SK-N-SH (cell line): ENCODE measurements at regions not wholly inside any gene's neighbourhood (a gene's known extent, or its start where the extent isn't known, plus 50 kb on each side); places are given as distances from the start of the nearest gene placed in this dataset.

ENCODE experiments used
- CTCF ChIA-PET: fragments of 300-600, 350-600 bp; formaldehyde crosslinking; extraction: SDS; loops from one replicate; lab custom pipeline; 2021; lab: Yijun Ruan, JAX
- POLR2A ChIA-PET: fragments of 350-600 bp; sonication (Branson Sonifier 250); formaldehyde crosslinking; extraction: SDS; loops from one replicate; lab custom pipeline; 2020; ENCODE audit warnings: antibody characterized with exemption, inconsistent platforms; lab: Yijun Ruan, JAX
- DNase-seq: peaks from one replicate; pipeline ENCODE4 v3.0.0; 2012
- H2AFZ ChIP-seq: fragments of 200-600 bp; sonication (generic); 2 replicates; pipeline ENCODE4 v1.8.1; 2016; ENCODE audit warnings: antibody characterized with exemption, mild to moderate bottlenecking, low read depth
- H3F3A ChIP-seq: fragments of 200-600 bp; sonication (generic); replicated peaks from 2 replicates; pipeline ENCODE3; 2016; ENCODE audit warnings: antibody characterized with exemption, mild to moderate bottlenecking; ENCODE audit not compliant: insufficient read depth
- H3K27ac ChIP-seq, 2 experiments: fragments of 200-500 bp in 1 of 2; fragments of 200-600 bp in 1 of 2; sonication (Bioruptor generic) in 1 of 2; sonication (generic), shearing (Covaris generic) in 1 of 2; 2 replicates each; pipeline versions ENCODE4 v1.5.1 to v1.6.1; 2014 to 2016; ENCODE audit warnings: low read depth in 2 of 2, inconsistent platforms in 1 of 2, low read length in 1 of 2, mild to moderate bottlenecking in 1 of 2, mixed read lengths in 1 of 2
- H3K27me3 ChIP-seq: fragments of 200-600 bp; sonication (generic), shearing (Covaris generic); 2 replicates; pipeline ENCODE4 v1.6.1; 2016; ENCODE audit warnings: mixed run types; ENCODE audit not compliant: insufficient read depth
- H3K36me3 ChIP-seq, 2 experiments: fragments of 200-500 bp in 1 of 2; fragments of 200-600 bp in 1 of 2; sonication (Bioruptor generic) in 1 of 2; sonication (generic) in 1 of 2; replicated peaks in 1 of 2; 2 replicates each; pipeline versions ENCODE3 to v1.5.1; 2014 to 2016; ENCODE audit warnings: low read length in 1 of 2, mild to moderate bottlenecking in 1 of 2; ENCODE audit not compliant: insufficient read depth in 2 of 2, control insufficient read depth in 1 of 2
- H3K4me1 ChIP-seq, 2 experiments: fragments of 200-500 bp in 1 of 2; fragments of 200-600 bp in 1 of 2; sonication (Bioruptor generic) in 1 of 2; sonication (generic), shearing (Covaris generic) in 1 of 2; 2 replicates each; pipeline versions ENCODE4 v1.5.1 to v1.6.1; 2014 to 2016; ENCODE audit warnings: low read depth in 1 of 2, low read length in 1 of 2, mixed run types in 1 of 2; ENCODE audit not compliant: insufficient read depth in 2 of 2, control insufficient read depth in 1 of 2
- H3K4me2 ChIP-seq: fragments of 200-600 bp; sonication (generic), shearing (Covaris generic); 2 replicates; pipeline ENCODE4 v1.6.1; 2017; ENCODE audit warnings: mixed run types
- H3K4me3 ChIP-seq, 2 experiments: fragments of 200-500 bp in 1 of 2; fragments of 200-600 bp in 1 of 2; sonication (Bioruptor generic) in 1 of 2; sonication (generic), shearing (Covaris generic) in 1 of 2; 2 replicates each; pipeline versions ENCODE4 v1.5.1 to v1.8.1; 2014 to 2016; ENCODE audit warnings: low read depth in 2 of 2, inconsistent platforms in 1 of 2, low read length in 1 of 2, mild to moderate bottlenecking in 1 of 2, mixed read lengths in 1 of 2, moderate library complexity in 1 of 2
- H3K79me2 ChIP-seq: fragments of 200-600 bp; sonication (generic); 2 replicates; pipeline ENCODE4 v1.8.1; 2017; ENCODE audit warnings: mild to moderate bottlenecking; ENCODE audit not compliant: insufficient read depth
- H3K9ac ChIP-seq: fragments of 200-600 bp; sonication (generic); 2 replicates; pipeline ENCODE4 v1.6.1; 2017; ENCODE audit warnings: mixed run types
- H3K9me2 ChIP-seq: fragments of 200-600 bp; sonication (generic); 2 replicates; pipeline ENCODE4 v1.6.1; 2017; ENCODE audit warnings: mixed run types
- H3K9me3 ChIP-seq: fragments of 200-600 bp; sonication (generic); 2 replicates; pipeline ENCODE4 v1.6.1; 2017; ENCODE audit warnings: mixed run types, mild to moderate bottlenecking, moderate library complexity
- H4K20me1 ChIP-seq: fragments of 200-600 bp; sonication (generic); 2 replicates; pipeline ENCODE4 v1.6.1; 2017; ENCODE audit warnings: mild to moderate bottlenecking, mixed run types; ENCODE audit not compliant: insufficient read depth
- CHD2 ChIP-seq: fragments of 150-350 bp; IDR thresholded peaks from 2 replicates; pipeline ENCODE4 v1.6.1; 2018; ENCODE audit warnings: low read length; ENCODE audit not compliant: partially characterized antibody
- CTCF ChIP-seq: fragments of 200-600 bp; sonication (generic); IDR thresholded peaks from 2 replicates; pipeline ENCODE4 v1.6.1; 2017; ENCODE audit warnings: antibody characterized with exemption, mild to moderate bottlenecking, moderate library complexity
- EP300 ChIP-seq, 2 experiments: IDR thresholded peaks; 2 replicates each; pipeline versions ENCODE4 v1.4.0 to v1.6.1; 2012; ENCODE audit warnings: borderline replicate concordance in 1 of 2, low read depth in 1 of 2, low read length in 1 of 2
- EZH2phosphoT487 ChIP-seq: fragments of 200-600 bp; sonication (generic); IDR thresholded peaks from 2 replicates; pipeline ENCODE4 v1.6.1; 2017; ENCODE audit warnings: low read depth, mixed run types, mild to moderate bottlenecking, antibody characterized with exemption, moderate library complexity, borderline replicate concordance
- GABPA ChIP-seq: IDR thresholded peaks from 2 replicates; pipeline ENCODE4 v1.4.0; 2012; ENCODE audit warnings: low read depth, mild to moderate bottlenecking
- IRF3 ChIP-seq: fragments of 150-350 bp; IDR thresholded peaks from 2 replicates; pipeline ENCODE4 v1.6.1; 2016; ENCODE audit warnings: mild to moderate bottlenecking, low read depth, low read length
- NRF1 ChIP-seq: IDR thresholded peaks from 2 replicates; pipeline ENCODE4 v1.6.1; 2012; ENCODE audit warnings: low read depth, mild to moderate bottlenecking, low read length
- POLR2AphosphoS5 ChIP-seq: IDR thresholded peaks from 2 replicates; pipeline ENCODE4 v1.6.1; 2012; ENCODE audit warnings: low read depth, low read length
- RCOR1 ChIP-seq: fragments of 150-350 bp; IDR thresholded peaks from 2 replicates; pipeline ENCODE4 v1.6.1; 2017; ENCODE audit warnings: antibody characterized with exemption, low read length
- REST ChIP-seq: IDR thresholded peaks from 2 replicates; pipeline ENCODE4 v1.6.1; 2012; ENCODE audit warnings: mild to moderate bottlenecking, low read depth, low read length, moderate library complexity
- RFX5 ChIP-seq: IDR thresholded peaks from 2 replicates; pipeline ENCODE4 v1.6.1; 2012; ENCODE audit warnings: mild to moderate bottlenecking, improper control_type of control experiment, low read length
- RXRA ChIP-seq: IDR thresholded peaks from 2 replicates; pipeline ENCODE4 v1.4.0; 2012; ENCODE audit warnings: low read depth, mild to moderate bottlenecking, borderline replicate concordance
- TAF1 ChIP-seq: IDR thresholded peaks from 2 replicates; pipeline ENCODE4 v1.6.1; 2012; ENCODE audit warnings: low read depth, mild to moderate bottlenecking, low read length, moderate library complexity, borderline replicate concordance
- ZBTB33 ChIP-seq: IDR thresholded peaks from 2 replicates; pipeline ENCODE4 v1.4.0; 2012; ENCODE audit warnings: low read depth, borderline replicate concordance
- WGBS: methylation state at CpG from one replicate; pipeline ENCODE4 v1.1.6; 2017; ENCODE audit warnings: low lambda C conversion rate; 5-methylcytosine and 5-hydroxymethylcytosine counted together

- TF ChIP-seq RCOR1: no peak
Measured at GRCh38 chr1:244276646-244277045, 175.1 kb downstream of the ADSS2 start (continued).

- Histone ChIP-seq H3K9me3 (no peaks in the 10 kb centered on the region), H3K27ac (no peak overlapping the region), H3F3A (no peaks in the 10 kb centered on the region), H3K4me1 (no peaks in the 10 kb centered on the region), H4K20me1 (no peaks in the 10 kb centered on the region), H3K9ac (no peak overlapping the region), H3K4me3 (no peak overlapping the region), H2AFZ (no peak overlapping the region), H3K27me3 (no peaks in the 10 kb centered on the region), H3K4me2 (no peak overlapping the region), H3K9me2 (no peaks in the 10 kb centered on the region), H3K36me3 (no peaks in the 10 kb centered on the region), H3K79me2 (no peaks in the 10 kb centered on the region)
- DNase-seq: no peak
- POLR2A ChIA-PET: no interaction called here
- CTCF ChIA-PET: interaction anchor here (1.0 kb wide), 1 partner anchor 19 kb away, joined by 6 read pairs; no protein-coding TSS in a partner anchor
- no peak for TF ChIP-seq NRF1
- TF ChIP-seq EZH2phosphoT487: no peak
- TF ChIP-seq CHD2: no peak
- TF ChIP-seq REST: no peak
- TF ChIP-seq GABPA: no peak
- TF ChIP-seq CTCF: no peak
- TF ChIP-seq RXRA: no peak
- TF ChIP-seq RFX5: no peak
- 77% methylated on average over 7 of the region's 7 CpGs for WGBS
Measured at GRCh38 chr1:244280201-244280600, 171.5 kb downstream of the ADSS2 start.

GRCh38 chr1:244280859-244281258 is 170.8 kb downstream of the ADSS2 start:
- POLR2A ChIA-PET: no interaction called here
- no peak overlapping the region for H3K4me3 ChIP-seq
- TF ChIP-seq IRF3 (no peak), TAF1 (no peak), EZH2phosphoT487 (no peak), ZBTB33 (no peak), POLR2AphosphoS5 (no peak), EP300 (IDR thresholded peaks at IDR 0.05; ENCODE audit: borderline replicate concordance in 1 of 2, low read depth in 1 of 2, low read length in 1 of 2) (no peak), CHD2 (no peak), CTCF (no peak), RXRA (no peak)

More at GRCh38 chr1:244280859-244281258, 170.8 kb downstream of the ADSS2 start:
- Histone ChIP-seq H3F3A (no peaks in the 10 kb centered on the region), H3K9me2 (no peaks in the 10 kb centered on the region), H3K9me3 (no peaks in the 10 kb centered on the region), H4K20me1 (no peaks in the 10 kb centered on the region), H3K4me2 (no peak overlapping the region), H3K79me2 (no peaks in the 10 kb centered on the region), H3K9ac (no peak overlapping the region), H2AFZ (no peak overlapping the region), H3K27me3 (no peaks in the 10 kb centered on the region), H3K4me1 (no peaks in the 10 kb centered on the region), H3K27ac (no peak overlapping the region), H3K36me3 (no peaks in the 10 kb centered on the region)
- no peak for DNase-seq
- CTCF ChIA-PET: no interaction called here
- WGBS: 50% methylated on average over 1 of the region's 1 CpG
